ENCODE measurements at regions not wholly inside any gene's neighbourhood (a gene's known extent, or its start where the extent isn't known, plus 50 kb on each side); places are given as distances from the start of the nearest gene placed in this dataset.

- Histone ChIP-seq H3K4me1 (ENCODE audit: low read length) (peaks cover 8% of the 10 kb centered on the region), H3K4me2 (ENCODE audit: low read depth, low read length) (no peak overlapping the region), H3K4me3 (ENCODE audit: low read length) (no peak overlapping the region), H3K36me3 (replicated peaks; ENCODE audit: insufficient read depth, low read length) (no peaks in the 10 kb centered on the region), H3K79me2 (ENCODE audit: low read length) (no peaks in the 10 kb centered on the region), H3F3A (ENCODE audit: insufficient read depth, low read length) (0 out of 2 replicates have a peak, but pooled peaks cover 4% of the 10 kb centered on the region), H2AFZ (ENCODE audit: low read length) (no peak overlapping the region), H3K27ac (ENCODE audit: low read length) (no peak overlapping the region), H3K9ac (ENCODE audit: low read length) (no peak overlapping the region), H3K9me2 (replicated peaks; ENCODE audit: insufficient read depth, low read length) (no peaks in the 10 kb centered on the region), H4K20me1 (ENCODE audit: insufficient read depth, low read length) (no peaks in the 10 kb centered on the region), H3K9me3 (replicated peaks; ENCODE audit: insufficient read depth, low read length) (no peaks in the 10 kb centered on the region), H3K27me3 (replicated peaks; ENCODE audit: insufficient read depth, low read length) (no peaks in the 10 kb centered on the region)
- no peak for DNase-seq
- TF ChIP-seq EZH2 (optimal IDR thresholded peaks at IDR 0.05; ENCODE audit: low read depth, low read length) (no peak), CTCF (IDR thresholded peaks at IDR 0.05; ENCODE audit: low read length) (no peak), EZH2phosphoT487 (IDR thresholded peaks at IDR 0.05; ENCODE audit: low read length) (no peak)
Measured at GRCh38 chr6:168196385-168196860, 117.4 kb upstream of the FRMD1 start.

- Histone ChIP-seq H3K27me3 (replicated peaks; ENCODE audit: insufficient read depth, low read length) (no peaks in the 10 kb centered on the region), H4K20me1 (ENCODE audit: insufficient read depth, low read length) (no peaks in the 10 kb centered on the region), H3K9me3 (replicated peaks; ENCODE audit: insufficient read depth, low read length) (no peaks in the 10 kb centered on the region), H3K9me2 (replicated peaks; ENCODE audit: insufficient read depth, low read length) (no peaks in the 10 kb centered on the region), H3K79me2 (ENCODE audit: low read length) (no peaks in the 10 kb centered on the region), H2AFZ (ENCODE audit: low read length) (no peak overlapping the region), H3K9ac (ENCODE audit: low read length) (no peak overlapping the region), H3K4me2 (ENCODE audit: low read depth, low read length) (no peak overlapping the region), H3K36me3 (replicated peaks; ENCODE audit: insufficient read depth, low read length) (no peaks in the 10 kb centered on the region), H3F3A (ENCODE audit: insufficient read depth, low read length) (0 out of 2 replicates have a peak, but pooled peaks cover 4% of the 10 kb centered on the region), H3K4me3 (ENCODE audit: low read length) (no peak overlapping the region), H3K27ac (ENCODE audit: low read length) (no peak overlapping the region), H3K4me1 (ENCODE audit: low read length) (peaks cover 8% of the 10 kb centered on the region)
- TF ChIP-seq EZH2phosphoT487 (IDR thresholded peaks at IDR 0.05; ENCODE audit: low read length): no peak
- TF ChIP-seq CTCF (IDR thresholded peaks at IDR 0.05; ENCODE audit: low read length): no peak
- no peak for TF ChIP-seq EZH2 (optimal IDR thresholded peaks at IDR 0.05; ENCODE audit: low read depth, low read length)
- DNase-seq: no peak
Measured at GRCh38 chr6:168195712-168196111, 116.7 kb upstream of the FRMD1 start.

- no peak overlapping the region for H3K9ac ChIP-seq (ENCODE audit: low read length)
- DNase-seq: no peak
Measured at GRCh38 chr6:168194732-168195567, 115.9 kb upstream of the FRMD1 start.

More at GRCh38 chr6:168194732-168195567, 115.9 kb upstream of the FRMD1 start:
- H3K79me2 ChIP-seq (ENCODE audit: low read length): no peaks in the 10 kb centered on the region
- no peaks in the 10 kb centered on the region for H4K20me1 ChIP-seq (ENCODE audit: insufficient read depth, low read length)
- H3K27ac ChIP-seq (ENCODE audit: low read length): no peak overlapping the region
- 0 out of 2 replicates have a peak, but pooled peaks cover 4% of the 10 kb centered on the region for H3F3A ChIP-seq (ENCODE audit: insufficient read depth, low read length)
- H3K36me3 ChIP-seq (replicated peaks; ENCODE audit: insufficient read depth, low read length): no peaks in the 10 kb centered on the region
- no peak overlapping the region for H3K4me2 ChIP-seq (ENCODE audit: low read depth, low read length)
- H3K27me3 ChIP-seq (replicated peaks; ENCODE audit: insufficient read depth, low read length): no peaks in the 10 kb centered on the region
- no peak for TF ChIP-seq EZH2phosphoT487 (IDR thresholded peaks at IDR 0.05; ENCODE audit: low read length)
- TF ChIP-seq CTCF (IDR thresholded peaks at IDR 0.05; ENCODE audit: low read length): no peak
- no peak for TF ChIP-seq EZH2 (optimal IDR thresholded peaks at IDR 0.05; ENCODE audit: low read depth, low read length)
- H2AFZ ChIP-seq (ENCODE audit: low read length): no peak overlapping the region
- no peaks in the 10 kb centered on the region for H3K9me3 ChIP-seq (replicated peaks; ENCODE audit: insufficient read depth, low read length)
- H3K4me3 ChIP-seq (ENCODE audit: low read length): no peak overlapping the region
- peaks cover 8% of the 10 kb centered on the region for H3K4me1 ChIP-seq (ENCODE audit: low read length)
- H3K9me2 ChIP-seq (replicated peaks; ENCODE audit: insufficient read depth, low read length): no peaks in the 10 kb centered on the region
